ENCODE measurements at regions not wholly inside any gene's neighbourhood (a gene's known extent, or its start where the extent isn't known, plus 50 kb on each side); places are given as distances from the start of the nearest gene placed in this dataset.
"Not testable (repeated sequence)": the region's sequence is repeated elsewhere in the genome, so short reads cannot be mapped to it uniquely, and the experiment has no call there.

- DNase-seq (ENCODE audit: low read depth): no peak
These were observed 80.2 kb upstream of the SULF2 start for GRCh38 chr20:47865451-47865850.

DNA sequence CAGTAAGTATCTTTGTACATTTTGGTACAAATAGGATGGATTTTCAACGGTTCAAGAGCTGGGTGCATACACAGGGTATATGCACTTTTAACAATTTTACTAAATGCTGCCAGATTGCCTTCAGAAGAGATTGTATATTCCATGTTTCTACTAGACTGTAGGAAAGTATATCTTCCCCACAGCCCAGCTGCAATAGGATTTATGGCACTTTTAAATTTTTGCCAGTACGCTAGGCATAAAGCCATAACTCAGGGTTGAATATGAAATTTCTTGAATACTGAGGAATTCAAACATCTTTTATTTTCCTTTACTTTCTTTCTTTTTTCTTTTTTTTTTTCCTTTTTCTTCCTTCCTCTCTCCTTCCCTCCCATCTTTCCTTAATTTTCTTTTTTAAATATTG lies 78.7 kb upstream of the SULF2 start:
- no peak for DNase-seq (ENCODE audit: low read depth)

- no peak for DNase-seq (ENCODE audit: low read depth)
These were observed 78.2 kb upstream of the SULF2 start for GRCh38 chr20:47863315-47863965.

- no peak for DNase-seq (ENCODE audit: low read depth)
These were observed 77.4 kb upstream of the SULF2 start for GRCh38 chr20:47862574-47863240.

DNA sequence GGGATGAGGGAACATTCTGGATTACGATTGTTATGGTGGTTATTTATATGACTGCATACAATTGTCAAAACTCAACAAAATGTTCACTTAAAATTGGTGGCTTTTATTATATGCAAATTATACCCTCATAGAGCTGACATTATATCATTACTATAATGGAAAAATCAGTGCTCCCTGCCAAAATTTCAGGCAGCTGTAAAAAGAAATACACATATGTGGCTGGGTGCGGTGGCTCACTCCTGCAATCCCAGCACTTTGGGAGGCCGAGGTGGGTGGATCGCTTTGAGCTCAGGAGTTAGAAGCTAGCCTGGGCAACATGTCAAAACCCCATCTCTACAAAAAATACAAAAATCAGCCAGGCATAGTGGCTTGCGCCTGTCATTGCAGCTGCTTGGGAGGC lies 75.8 kb upstream of the SULF2 start:
- no peak for DNase-seq (ENCODE audit: low read depth)

GRCh38 chr20:47860049-47860830 lies 75.0 kb upstream of the SULF2 start:
- no peak for DNase-seq (ENCODE audit: low read depth)

DNA sequence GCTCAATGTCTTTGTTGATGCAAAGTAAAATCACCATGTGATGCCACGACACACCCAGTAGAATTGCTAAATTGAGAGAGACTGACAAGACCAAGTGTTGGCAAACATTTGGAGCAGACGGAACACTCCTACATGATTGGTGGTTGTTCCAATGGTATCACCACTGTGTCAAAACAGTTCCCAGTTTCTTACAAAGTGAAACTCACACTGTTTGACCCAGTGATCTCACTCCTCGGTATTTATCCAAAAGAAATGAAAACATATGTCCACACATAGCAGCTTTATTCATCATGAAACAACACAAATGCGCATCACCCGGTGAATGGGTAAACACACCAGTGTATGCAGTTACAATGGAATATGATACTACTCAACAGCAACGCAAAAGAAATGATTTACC lies 74.0 kb upstream of the SULF2 start:
- no peak for DNase-seq (ENCODE audit: low read depth)

DNA sequence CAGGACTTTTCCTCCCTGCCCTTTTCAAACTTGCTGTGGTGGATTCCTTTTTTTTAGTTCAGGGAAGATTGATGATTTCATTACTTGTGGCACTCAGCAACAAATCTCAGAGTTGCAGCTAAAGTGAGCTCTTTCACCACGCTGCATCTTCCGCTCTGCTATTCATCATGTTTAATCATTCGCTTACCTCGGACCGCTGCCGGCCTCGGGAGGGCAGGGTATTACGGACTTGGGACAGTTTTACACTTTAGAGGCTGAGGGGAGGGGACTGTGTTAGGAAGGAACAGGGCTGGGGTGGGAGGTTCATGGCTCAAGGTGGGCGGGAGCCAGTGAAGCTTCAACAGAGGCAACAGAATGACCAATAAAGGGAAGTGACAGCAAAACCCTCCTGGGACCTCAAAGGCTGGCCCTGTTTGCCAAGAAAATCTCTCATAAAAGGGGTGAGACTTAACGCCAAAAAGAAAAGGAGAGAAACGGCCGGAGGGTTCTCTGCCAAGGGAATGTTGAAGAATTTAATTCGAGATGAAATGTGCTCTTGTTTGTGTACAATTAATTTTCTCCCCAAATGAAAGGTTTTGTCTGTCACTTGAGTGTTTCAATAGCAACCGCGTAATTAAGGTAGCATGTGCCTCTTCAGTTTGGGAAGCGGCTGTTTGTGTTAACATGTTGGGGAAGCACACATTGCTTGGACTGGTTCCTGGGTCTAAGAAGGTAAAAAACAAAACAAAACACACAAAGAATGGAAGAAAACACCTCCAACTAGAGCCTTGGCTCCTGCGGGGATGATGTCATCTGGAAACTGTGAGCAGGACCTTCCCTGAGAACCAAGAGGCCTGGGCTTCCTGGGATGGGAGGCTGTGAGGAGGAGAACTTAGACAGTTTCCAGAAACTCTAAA lies 72.5 kb upstream of the SULF2 start:
- no peak for DNase-seq (ENCODE audit: low read depth)

GRCh38 chr20:47857187-47857568 lies 71.9 kb upstream of the SULF2 start:
- no peak for DNase-seq (ENCODE audit: low read depth)

- no peak for DNase-seq (ENCODE audit: low read depth)
These were observed 70.5 kb upstream of the SULF2 start for GRCh38 chr20:47855799-47856198.

- DNase-seq (ENCODE audit: low read depth): no peak
These were observed 69.5 kb upstream of the SULF2 start for GRCh38 chr20:47854687-47855212.

DNA sequence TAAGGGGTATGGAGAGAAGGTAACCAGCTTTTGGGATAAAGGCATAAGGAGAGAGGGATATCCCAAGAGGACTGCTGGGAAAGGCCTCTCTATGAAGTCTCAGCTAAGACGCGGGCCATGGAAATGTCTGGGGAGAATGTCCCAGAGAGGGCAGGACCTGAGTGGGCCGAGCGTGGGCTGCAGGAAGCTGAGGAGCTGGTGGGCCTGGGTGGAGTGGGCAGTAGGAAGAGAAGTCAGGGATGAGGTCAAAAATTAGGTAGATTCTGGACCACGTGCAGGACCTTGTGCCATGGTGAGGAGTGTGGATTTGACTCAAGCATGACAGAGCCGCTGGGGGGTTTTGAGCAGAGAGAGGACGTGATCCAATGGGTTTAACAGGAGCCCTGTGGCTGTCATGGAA lies 66.5 kb upstream of the SULF2 start:
- DNase-seq (ENCODE audit: low read depth): no peak

GRCh38 chr20:47850146-47850545 lies 64.9 kb upstream of the SULF2 start:
- no peak for DNase-seq (ENCODE audit: low read depth)

GRCh38 chr20:47849596-47849995 lies 64.3 kb upstream of the SULF2 start:
- DNase-seq (ENCODE audit: low read depth): no peak

- no peak for DNase-seq (ENCODE audit: low read depth)
These were observed 63.7 kb upstream of the SULF2 start for GRCh38 chr20:47849006-47849405.

- DNase-seq (ENCODE audit: low read depth): not testable (repeated sequence)
These were observed 63.3 kb upstream of the SULF2 start for GRCh38 chr20:47848534-47848933.

GRCh38 chr20:47847884-47848485 lies 62.7 kb upstream of the SULF2 start:
- DNase-seq (ENCODE audit: low read depth): no peak

- not testable (repeated sequence) for DNase-seq (ENCODE audit: low read depth)
These were observed 61.9 kb upstream of the SULF2 start for GRCh38 chr20:47847220-47847619.

DNA sequence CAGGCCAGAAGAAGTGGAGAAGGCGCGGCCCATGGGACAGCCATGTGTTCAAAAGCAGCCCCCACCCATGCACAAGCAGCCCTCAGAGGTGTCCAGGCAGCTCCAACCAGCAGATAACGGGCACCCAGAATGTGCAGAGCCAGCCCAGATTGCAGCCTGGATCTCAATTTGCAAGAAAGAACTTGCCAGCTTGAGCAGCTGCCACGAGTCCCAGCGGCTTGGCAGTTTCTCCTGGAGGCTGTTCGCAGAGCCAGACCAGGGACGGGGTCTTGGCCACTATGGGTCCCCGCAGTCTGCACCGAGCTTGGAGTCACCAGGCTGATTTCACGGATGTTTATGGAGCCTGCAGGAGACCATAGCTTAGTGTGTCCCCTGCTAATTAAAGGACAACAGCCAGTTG lies 61.4 kb upstream of the SULF2 start:
- not testable (repeated sequence) for DNase-seq (ENCODE audit: low read depth)

DNA sequence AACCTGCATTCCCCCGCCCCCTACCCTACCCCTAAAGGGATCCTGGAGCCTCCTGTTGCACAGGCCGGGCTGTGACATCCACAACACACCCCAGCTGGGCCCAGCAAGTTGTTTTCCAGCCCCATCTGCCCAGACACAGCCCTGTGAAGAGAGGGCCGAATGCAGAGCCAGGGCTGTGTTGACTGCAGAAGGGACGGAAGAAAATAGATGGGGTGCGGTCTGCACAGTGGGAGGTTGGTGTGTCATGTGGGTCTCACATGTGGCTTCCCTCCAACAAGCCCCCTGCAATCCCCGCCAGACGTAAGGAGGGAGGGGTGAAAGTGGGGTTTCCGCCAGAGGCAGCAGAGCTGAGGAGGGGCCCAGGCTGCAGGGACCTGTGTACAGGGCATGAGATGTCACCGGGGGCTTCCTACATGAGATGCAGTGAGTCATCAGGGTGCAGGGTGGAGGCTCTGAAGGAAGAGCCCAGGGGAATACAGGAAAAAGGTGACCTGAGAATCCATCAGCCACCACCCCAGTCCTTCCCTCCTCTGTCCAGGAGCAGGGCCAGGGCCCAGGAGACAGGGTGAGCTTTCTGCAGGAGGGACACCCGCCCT lies 60.2 kb upstream of the SULF2 start:
- DNase-seq (ENCODE audit: low read depth): not testable (repeated sequence)

DNA sequence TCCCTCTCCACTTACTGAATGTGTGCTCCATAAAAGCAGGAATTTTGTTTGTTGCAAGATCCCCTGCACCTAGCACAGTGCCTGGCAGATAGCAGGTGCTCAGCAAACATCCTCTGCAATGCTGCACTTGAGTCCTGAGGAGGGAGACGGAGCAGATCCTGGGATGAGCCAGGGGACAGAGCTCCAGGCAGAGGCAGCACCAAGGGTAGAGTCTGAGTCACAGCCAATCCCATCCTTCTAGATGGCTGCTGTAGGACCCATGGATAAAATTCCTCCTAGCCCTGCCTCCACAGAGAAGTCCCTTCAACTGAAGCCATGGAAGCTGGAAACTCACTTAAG lies 59.3 kb upstream of the SULF2 start:
- not testable (repeated sequence) for DNase-seq (ENCODE audit: low read depth)
